Ovary (tissue), 3 donors: ENCODE measurements at regions not wholly inside any gene's neighbourhood (a gene's known extent, or its start where the extent isn't known, plus 50 kb on each side); places are given as distances from the start of the nearest gene placed in this dataset.

Source experiments
- CTCF ChIP-seq, 3 donors: fragments of 450-650 bp in 2 of 3; fragments of 200-600 bp in 1 of 3; IDR thresholded peaks; one replicate each; pipeline versions ENCODE4 v1.5.1 to v1.8.0; 2016 to 2022; ENCODE audit warnings: antibody characterized with exemption in 3 of 3, mild to moderate bottlenecking in 1 of 3
- EP300 ChIP-seq: sonication (generic); formaldehyde crosslinking; IDR thresholded peaks from one replicate; pipeline ENCODE4 v1.6.1; 2017; ENCODE audit warnings: antibody characterized with exemption
- POLR2A ChIP-seq: fragments of 450-650 bp; IDR thresholded peaks from one replicate; pipeline ENCODE4 v1.6.1; 2017; ENCODE audit warnings: antibody characterized with exemption, mild to moderate bottlenecking, moderate library complexity
- donor health status: DM: no; HTN: no; CAD: no.

GRCh38 chr14:42504433-42504832 lies 897.8 kb downstream of the LRFN5 start:
- no peak for TF ChIP-seq POLR2A
- no peak for TF ChIP-seq CTCF (IDR thresholded peaks at IDR 0.05)
- TF ChIP-seq EP300: no peak
